Cardiac fibroblast (primary cell): ENCODE measurements at regions not wholly inside any gene's neighbourhood (a gene's known extent, or its start where the extent isn't known, plus 50 kb on each side); places are given as distances from the start of the nearest gene placed in this dataset.
"Not testable (repeated sequence)": the region's sequence is repeated elsewhere in the genome, so short reads cannot be mapped to it uniquely, and the experiment has no call there.

ENCODE experiments used
- DNase-seq, 2 donors: peaks; one replicate each; pipeline versions ENCODE4 v3.0.0 to v3.0.0-alpha.2; 2010; ENCODE audit warnings: low read depth in 2 of 2
- H3K4me3 ChIP-seq, 2 donors: replicated peaks in 1 of 2; 1 replicate in 1 of 2; 2 replicates in 1 of 2; pipeline ENCODE4 v1.5.1; 2011; ENCODE audit warnings: low read depth in 2 of 2, low read length in 2 of 2, mild to moderate bottlenecking in 2 of 2, moderate library complexity in 1 of 2
- CTCF ChIP-seq: IDR thresholded peaks from one replicate; pipeline ENCODE4 v1.5.1; 2011; ENCODE audit warnings: low read depth, mild to moderate bottlenecking, low read length, inconsistent platforms

DNA sequence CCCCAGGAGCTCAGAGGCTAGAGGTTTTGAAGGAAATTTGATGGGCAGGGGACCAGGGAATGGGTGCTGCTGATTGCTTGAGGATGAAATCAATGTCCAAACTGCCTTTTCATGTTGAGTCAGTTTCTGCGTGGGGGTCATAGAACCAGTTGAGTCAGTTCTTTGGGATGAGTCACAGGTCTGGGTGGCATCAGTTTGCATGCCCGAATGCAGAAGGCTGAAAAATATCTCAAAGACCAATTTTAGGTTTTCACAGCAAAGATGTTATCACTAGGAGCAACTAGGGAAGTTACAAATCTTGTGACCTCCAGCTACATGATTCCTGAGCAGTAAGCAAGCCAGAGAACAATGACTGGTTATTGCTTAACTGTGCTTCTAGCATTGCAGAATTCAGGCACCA lies 1135.1 kb upstream of the CRIM1 start:
- TF ChIP-seq CTCF = no peak
- H3K4me3 ChIP-seq = no peak overlapping the region
- DNase-seq = no peak

DNA sequence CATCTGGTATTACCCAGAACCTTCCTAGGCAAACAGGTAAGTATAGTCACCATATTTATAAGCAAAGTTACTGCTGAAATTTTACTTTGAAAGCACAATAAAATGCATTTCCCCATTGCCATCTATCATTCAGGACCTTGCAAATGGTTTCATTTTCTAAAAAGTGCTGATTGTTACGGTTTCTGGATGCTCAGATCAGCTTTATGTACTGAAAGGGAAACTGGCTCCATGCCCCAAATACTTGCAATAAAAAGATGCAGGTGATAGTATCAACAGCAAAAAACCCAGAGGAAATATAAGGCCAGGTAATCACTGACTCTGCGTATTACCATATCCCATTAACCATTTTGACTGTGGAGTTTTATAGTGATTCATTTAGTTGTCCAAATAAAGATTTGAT lies 1150.7 kb upstream of the CRIM1 start:
- no peak for TF ChIP-seq CTCF
- no peak overlapping the region for H3K4me3 ChIP-seq
- no peak for DNase-seq

DNA sequence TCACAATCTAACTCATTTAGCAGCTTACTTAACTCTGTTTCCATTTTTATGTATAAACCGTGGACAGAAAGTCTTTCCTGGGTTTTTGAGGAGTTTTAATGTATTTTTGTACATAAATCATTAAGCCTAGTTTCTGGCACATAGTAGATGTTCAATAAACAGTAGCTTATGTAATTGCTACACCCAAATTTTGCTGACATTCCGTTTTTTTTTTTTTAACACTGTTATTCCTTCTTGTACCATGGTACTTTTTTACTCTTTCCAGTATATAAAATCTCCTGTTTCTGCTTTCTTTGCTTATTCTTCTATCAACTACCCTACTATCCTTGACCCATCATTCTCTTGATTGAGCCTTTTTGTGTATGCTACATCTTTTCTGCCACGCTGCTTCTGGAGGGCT lies 1151.3 kb upstream of the CRIM1 start:
- DNase-seq = no peak
- TF ChIP-seq CTCF = no peak
- no peak overlapping the region for H3K4me3 ChIP-seq

DNA sequence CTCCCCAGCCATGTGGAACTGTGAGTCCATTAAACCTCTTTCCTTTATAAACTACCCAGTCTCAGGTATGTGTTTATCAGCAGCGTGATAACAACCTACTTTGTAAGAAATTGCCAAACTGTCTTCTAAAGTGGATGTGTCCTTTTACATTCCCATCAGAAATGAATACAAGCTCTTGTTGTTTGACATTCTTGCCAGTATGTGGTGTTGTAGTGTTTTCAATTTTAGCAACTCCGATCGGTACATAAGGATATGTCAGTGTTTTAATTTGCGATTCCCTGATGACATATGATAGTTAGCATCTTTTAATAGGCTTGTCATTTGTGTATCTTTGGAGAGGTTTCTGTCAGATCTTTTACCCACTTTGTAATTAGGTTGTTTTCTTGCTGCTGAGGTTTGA lies 1156.3 kb upstream of the CRIM1 start:
- no peak overlapping the region for H3K4me3 ChIP-seq
- DNase-seq = no peak
- no peak for TF ChIP-seq CTCF

DNA sequence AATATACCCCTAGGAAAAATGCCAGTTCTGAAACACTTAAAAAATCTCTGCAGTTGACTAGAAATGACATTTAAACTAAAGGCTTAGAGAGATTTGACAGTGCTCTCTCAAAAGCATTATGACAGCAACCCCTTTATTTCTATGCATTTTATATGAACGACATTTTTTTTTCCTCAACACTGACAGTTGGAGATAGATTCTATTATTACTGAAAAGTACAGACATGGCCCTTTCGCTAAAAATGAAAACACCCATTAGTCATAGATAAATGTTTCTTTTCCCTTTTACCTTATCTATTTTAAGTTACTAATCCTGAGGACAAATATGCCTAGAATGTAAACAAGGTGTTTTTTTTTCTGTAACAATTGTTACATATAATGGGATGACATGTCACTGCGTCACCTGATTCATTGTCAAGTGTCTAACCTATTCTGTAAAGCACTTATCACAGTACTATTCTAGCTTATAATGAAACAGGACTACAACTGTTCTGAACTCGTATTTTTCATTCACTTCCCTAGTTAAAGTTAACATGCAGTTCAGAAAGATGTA lies 1169.6 kb upstream of the CRIM1 start:
- H3K4me3 ChIP-seq = no peak overlapping the region
- no peak for DNase-seq
- no peak for TF ChIP-seq CTCF

- DNase-seq = no peak
- TF ChIP-seq CTCF = no peak
- no peak overlapping the region for H3K4me3 ChIP-seq
Measured at GRCh38 chr2:35184471-35184870, 1171.1 kb upstream of the CRIM1 start.

DNA sequence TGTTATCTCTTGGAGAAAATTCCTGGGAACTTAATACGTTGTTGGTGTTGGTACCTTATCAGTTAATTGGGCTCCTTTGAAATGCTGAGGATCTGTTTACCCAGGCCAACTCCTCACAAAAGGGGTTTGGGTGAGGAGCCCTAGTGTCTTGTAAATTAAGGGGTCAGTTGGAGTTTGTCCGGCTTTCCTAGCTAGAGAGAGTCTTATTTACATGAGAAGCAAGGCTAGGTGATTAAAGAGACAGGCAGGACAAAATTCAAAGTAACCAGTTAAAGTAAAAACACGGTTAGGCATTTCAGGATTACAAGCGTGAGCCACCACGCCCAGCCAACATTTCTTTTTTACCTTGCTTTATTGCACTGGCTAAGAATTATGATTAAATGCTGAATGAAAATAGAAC lies 1178.9 kb upstream of the CRIM1 start:
- not testable (repeated sequence) for DNase-seq, H3K4me3 ChIP-seq

- TF ChIP-seq CTCF = no peak
- no peak overlapping the region for H3K4me3 ChIP-seq
- DNase-seq = no peak
Measured at GRCh38 chr2:35174845-35175244, 1180.7 kb upstream of the CRIM1 start.
